ENCODE measurements at regions not wholly inside any gene's neighbourhood (a gene's known extent, or its start where the extent isn't known, plus 50 kb on each side); places are given as distances from the start of the nearest gene placed in this dataset.

- TF ChIP-seq, protein P1, sequence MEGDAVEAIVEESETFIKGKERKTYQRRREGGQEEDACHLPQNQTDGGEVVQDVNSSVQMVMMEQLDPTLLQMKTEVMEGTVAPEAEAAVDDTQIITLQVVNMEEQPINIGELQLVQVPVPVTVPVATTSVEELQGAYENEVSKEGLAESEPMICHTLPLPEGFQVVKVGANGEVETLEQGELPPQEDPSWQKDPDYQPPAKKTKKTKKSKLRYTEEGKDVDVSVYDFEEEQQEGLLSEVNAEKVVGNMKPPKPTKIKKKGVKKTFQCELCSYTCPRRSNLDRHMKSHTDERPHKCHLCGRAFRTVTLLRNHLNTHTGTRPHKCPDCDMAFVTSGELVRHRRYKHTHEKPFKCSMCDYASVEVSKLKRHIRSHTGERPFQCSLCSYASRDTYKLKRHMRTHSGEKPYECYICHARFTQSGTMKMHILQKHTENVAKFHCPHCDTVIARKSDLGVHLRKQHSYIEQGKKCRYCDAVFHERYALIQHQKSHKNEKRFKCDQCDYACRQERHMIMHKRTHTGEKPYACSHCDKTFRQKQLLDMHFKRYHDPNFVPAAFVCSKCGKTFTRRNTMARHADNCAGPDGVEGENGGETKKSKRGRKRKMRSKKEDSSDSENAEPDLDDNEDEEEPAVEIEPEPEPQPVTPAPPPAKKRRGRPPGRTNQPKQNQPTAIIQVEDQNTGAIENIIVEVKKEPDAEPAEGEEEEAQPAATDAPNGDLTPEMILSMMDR (IDR thresholded peaks at IDR 0.05), result no peak
- TF ChIP-seq TP53 (CRISPR knock-in tag; IDR thresholded peaks at IDR 0.05) (no peak), HMGXB4 (CRISPR knock-in tag; IDR thresholded peaks at IDR 0.05) (no peak)
Observed at GRCh38 chr11:110862407-110862806, 150.2 kb upstream of the ARHGAP20 start.
